Right lobe of liver (tissue), 4 donors: ENCODE measurements at regions not wholly inside any gene's neighbourhood (a gene's known extent, or its start where the extent isn't known, plus 50 kb on each side); places are given as distances from the start of the nearest gene placed in this dataset.

ENCODE experiments used
- CTCF ChIP-seq, 4 donors: fragments of 200-600 bp in 3 of 4; fragments of 450-650 bp in 1 of 4; IDR thresholded peaks; one replicate each; pipeline versions ENCODE4 v1.5.1 to v1.8.0; 2016 to 2022; ENCODE audit warnings: antibody characterized with exemption in 4 of 4, mild to moderate bottlenecking in 2 of 4
- POLR2A ChIP-seq: fragments of 450-650 bp; IDR thresholded peaks from one replicate; pipeline ENCODE4 v1.6.1; 2017; ENCODE audit warnings: antibody characterized with exemption, mild to moderate bottlenecking
- donor health status: DM: no; HTN: no; CAD: no.
- donor health status: DM: no; HTN: no; CAD: no.
- donor health status: DM: no; HTN: yes; CAD: no.

GRCh38 chr10:104546336-104546735 is 94.8 kb upstream of the SORCS3 start:
- no peak for TF ChIP-seq CTCF (IDR thresholded peaks at IDR 0.05)
- TF ChIP-seq POLR2A, result no peak
